HUES64 (cell line): ENCODE measurements at regions not wholly inside any gene's neighbourhood (a gene's known extent, or its start where the extent isn't known, plus 50 kb on each side); places are given as distances from the start of the nearest gene placed in this dataset.

Source experiments
- H3K27ac ChIP-seq: 2 replicates; pipeline ENCODE4 v1.7.0; 2013; ENCODE audit warnings: low read depth, low read length, inconsistent platforms
- H3K27me3 ChIP-seq: 2 replicates; pipeline ENCODE4 v1.6.1; 2013; ENCODE audit warnings: mild to moderate bottlenecking, low read length; ENCODE audit not compliant: insufficient read depth
- H3K36me3 ChIP-seq: 2 replicates; pipeline ENCODE4 v1.6.1; 2013; ENCODE audit warnings: mild to moderate bottlenecking, low read length; ENCODE audit not compliant: insufficient read depth
- H3K4me1 ChIP-seq: 2 replicates; pipeline ENCODE4 v1.6.1; 2013; ENCODE audit warnings: mild to moderate bottlenecking, low read length, moderate library complexity; ENCODE audit not compliant: insufficient read depth
- H3K4me3 ChIP-seq: 2 replicates; pipeline ENCODE4 v1.5.1; 2013; ENCODE audit warnings: mild to moderate bottlenecking, low read length, moderate library complexity
- H3K9ac ChIP-seq: 2 replicates; pipeline ENCODE4 v1.6.1; 2013; ENCODE audit warnings: mild to moderate bottlenecking, low read depth, low read length
- H3K9me3 ChIP-seq: 2 replicates; pipeline ENCODE4 v1.6.1; 2013; ENCODE audit warnings: low read depth, low read length; ENCODE audit not compliant: insufficient read depth
- WGBS: fragments of 150-250, 120-280 bp; methylation state at CpG from one replicate; pipeline ENCODE4 v1.1.7; 2013; ENCODE audit warnings: missing lambda C conversion rate; 5-methylcytosine and 5-hydroxymethylcytosine counted together

- H3K27ac ChIP-seq = no peak overlapping the region
- H3K9ac ChIP-seq = no peak overlapping the region
- no peak overlapping the region for H3K4me3 ChIP-seq
- no peaks in the 10 kb centered on the region for H3K36me3 ChIP-seq
- no peaks in the 10 kb centered on the region for H3K27me3 ChIP-seq
- 90% methylated on average over 1 of the region's 1 CpG for WGBS
- H3K4me1 ChIP-seq = no peaks in the 10 kb centered on the region
- H3K9me3 ChIP-seq = no peaks in the 10 kb centered on the region
These were observed 213.2 kb upstream of the JUN start for GRCh38 chr1:58997060-58997411.

- no peak overlapping the region for H3K9ac ChIP-seq
- no peaks in the 10 kb centered on the region for H3K4me1 ChIP-seq
- H3K9me3 ChIP-seq = no peaks in the 10 kb centered on the region
- H3K4me3 ChIP-seq = no peak overlapping the region
- no peaks in the 10 kb centered on the region for H3K27me3 ChIP-seq
- no peaks in the 10 kb centered on the region for H3K36me3 ChIP-seq
- no peak overlapping the region for H3K27ac ChIP-seq
- WGBS = 84% methylated on average over 1 of the region's 1 CpG
These were observed 213.8 kb upstream of the JUN start for GRCh38 chr1:58997637-58998036.

GRCh38 chr1:58999676-59000075 lies 215.8 kb upstream of the JUN start:
- no peak overlapping the region for H3K27ac ChIP-seq
- 95% methylated on average over 8 of the region's 8 CpGs for WGBS
- no peak overlapping the region for H3K4me3 ChIP-seq
- H3K9ac ChIP-seq = no peak overlapping the region
- H3K4me1 ChIP-seq = no peaks in the 10 kb centered on the region
- H3K36me3 ChIP-seq = no peaks in the 10 kb centered on the region
- H3K27me3 ChIP-seq = no peaks in the 10 kb centered on the region
- no peaks in the 10 kb centered on the region for H3K9me3 ChIP-seq

GRCh38 chr1:59004755-59005154 lies 220.9 kb upstream of the JUN start:
- H3K4me1 ChIP-seq = peaks cover 8% of the 10 kb centered on the region; the same call in 1 of the 2 replicates
- WGBS = 92% methylated on average over 2 of the region's 2 CpGs
- H3K9me3 ChIP-seq = no peaks in the 10 kb centered on the region
- H3K27me3 ChIP-seq = no peaks in the 10 kb centered on the region
- H3K36me3 ChIP-seq = no peaks in the 10 kb centered on the region
- no peak overlapping the region for H3K9ac ChIP-seq
- no peak overlapping the region for H3K4me3 ChIP-seq
- no peak overlapping the region for H3K27ac ChIP-seq

- Histone ChIP-seq H3K4me3 (no peak overlapping the region), H3K4me1 (peaks cover 8% of the 10 kb centered on the region; the same call in 1 of the 2 replicates), H3K9me3 (no peaks in the 10 kb centered on the region), H3K27me3 (no peaks in the 10 kb centered on the region), H3K36me3 (no peaks in the 10 kb centered on the region), H3K9ac (no peak overlapping the region), H3K27ac (no peak overlapping the region)
- no CpG with 5 or more reads among the region's 1 CpG for WGBS
These were observed 221.8 kb upstream of the JUN start for GRCh38 chr1:59005491-59006288.

- 92% methylated on average over 3 of the region's 3 CpGs for WGBS
- Histone ChIP-seq H3K4me3 (no peak overlapping the region), H3K9me3 (no peaks in the 10 kb centered on the region), H3K36me3 (no peaks in the 10 kb centered on the region), H3K27ac (no peak overlapping the region), H3K9ac (no peak overlapping the region), H3K4me1 (peaks cover 8% of the 10 kb centered on the region; the same call in 1 of the 2 replicates), H3K27me3 (no peaks in the 10 kb centered on the region)
These were observed 222.4 kb upstream of the JUN start for GRCh38 chr1:59006289-59006658.

- H3K27ac ChIP-seq = no peak overlapping the region
- H3K9ac ChIP-seq = no peak overlapping the region
- WGBS = 93% methylated on average over 6 of the region's 6 CpGs
- H3K27me3 ChIP-seq = no peaks in the 10 kb centered on the region
- no peaks in the 10 kb centered on the region for H3K9me3 ChIP-seq
- peaks cover 8% of the 10 kb centered on the region for H3K4me1 ChIP-seq
- no peak overlapping the region for H3K4me3 ChIP-seq
- no peaks in the 10 kb centered on the region for H3K36me3 ChIP-seq
These were observed 223.1 kb upstream of the JUN start for GRCh38 chr1:59006932-59007331.

GRCh38 chr1:59007429-59007819 lies 223.6 kb upstream of the JUN start:
- Histone ChIP-seq H3K27ac (no peak overlapping the region), H3K27me3 (no peaks in the 10 kb centered on the region), H3K9me3 (no peaks in the 10 kb centered on the region), H3K36me3 (no peaks in the 10 kb centered on the region), H3K4me3 (no peak overlapping the region), H3K9ac (no peak overlapping the region), H3K4me1 (peaks cover 8% of the 10 kb centered on the region)
- WGBS = 91% methylated on average over 3 of the region's 3 CpGs

GRCh38 chr1:59007820-59008598 lies 224.2 kb upstream of the JUN start:
- no peaks in the 10 kb centered on the region for H3K9me3 ChIP-seq
- no peaks in the 10 kb centered on the region for H3K27me3 ChIP-seq
- no peaks in the 10 kb centered on the region for H3K36me3 ChIP-seq
- 82% methylated on average over 8 of the region's 8 CpGs for WGBS
- no peak overlapping the region for H3K4me3 ChIP-seq
- no peak overlapping the region for H3K9ac ChIP-seq
- peaks cover 14% of the 10 kb centered on the region for H3K4me1 ChIP-seq
- no peak overlapping the region for H3K27ac ChIP-seq

GRCh38 chr1:59008599-59009347 lies 224.9 kb upstream of the JUN start:
- WGBS = 88% methylated on average over 8 of the region's 8 CpGs
- H3K27ac ChIP-seq = no peak overlapping the region
- H3K36me3 ChIP-seq = no peaks in the 10 kb centered on the region
- no peak overlapping the region for H3K9ac ChIP-seq
- no peaks in the 10 kb centered on the region for H3K9me3 ChIP-seq
- peaks cover 22% of the 10 kb centered on the region for H3K4me1 ChIP-seq
- no peak overlapping the region for H3K4me3 ChIP-seq
- H3K27me3 ChIP-seq = no peaks in the 10 kb centered on the region

GRCh38 chr1:59011663-59012062 lies 227.8 kb upstream of the JUN start:
- H3K4me3 ChIP-seq = no peak overlapping the region
- H3K27me3 ChIP-seq = no peaks in the 10 kb centered on the region; the same call in 1 of the 2 replicates
- H3K9me3 ChIP-seq = no peaks in the 10 kb centered on the region
- H3K9ac ChIP-seq = no peak overlapping the region
- no peak overlapping the region for H3K27ac ChIP-seq
- 95% methylated on average over 3 of the region's 3 CpGs for WGBS
- no peaks in the 10 kb centered on the region for H3K36me3 ChIP-seq
- peaks cover 38% of the 10 kb centered on the region for H3K4me1 ChIP-seq
